H9 (cell line): ENCODE measurements at regions not wholly inside any gene's neighbourhood (a gene's known extent, or its start where the extent isn't known, plus 50 kb on each side); places are given as distances from the start of the nearest gene placed in this dataset.

Source experiments
- DNase-seq: peaks from one replicate; pipeline ENCODE4 v3.0.0-alpha.2; 2017
- H2AFZ ChIP-seq: one replicate; pipeline ENCODE4 v1.6.1; 2013; ENCODE audit warnings: mild to moderate bottlenecking, low read length, control low read depth, moderate library complexity
- H2AK5ac ChIP-seq: 2 replicates; pipeline ENCODE4 v1.6.1; 2013; ENCODE audit warnings: low read length, control low read depth, mixed read lengths; ENCODE audit not compliant: insufficient read length
- H2BK120ac ChIP-seq: one replicate; pipeline ENCODE4 v1.6.1; 2013; ENCODE audit warnings: low read depth, mild to moderate bottlenecking, low read length, control low read depth, inconsistent platforms; ENCODE audit not compliant: poor library complexity, severe bottlenecking
- H2BK12ac ChIP-seq: 2 replicates; pipeline ENCODE4 v1.6.1; 2013; ENCODE audit warnings: low read length, control low read depth, mixed read lengths, low read depth; ENCODE audit not compliant: insufficient read length
- H2BK15ac ChIP-seq: 2 replicates; pipeline ENCODE4 v1.6.1; 2013; ENCODE audit warnings: low read depth, low read length, control low read depth
- H2BK20ac ChIP-seq: one replicate; pipeline ENCODE4 v1.6.1; 2013; ENCODE audit warnings: low read depth, mild to moderate bottlenecking, low read length, control low read depth, inconsistent platforms; ENCODE audit not compliant: poor library complexity, severe bottlenecking
- H2BK5ac ChIP-seq: 2 replicates; pipeline ENCODE4 v1.6.1; 2013; ENCODE audit warnings: low read length, control low read depth, mixed read lengths; ENCODE audit not compliant: insufficient read length
- H3K14ac ChIP-seq: 2 replicates; pipeline ENCODE4 v1.6.1; 2013; ENCODE audit warnings: low read length, control low read depth; ENCODE audit not compliant: insufficient read depth
- H3K18ac ChIP-seq: 2 replicates; pipeline ENCODE4 v1.6.1; 2013; ENCODE audit warnings: low read depth, mild to moderate bottlenecking, mixed read lengths, low read length, control low read depth; ENCODE audit not compliant: insufficient read length
- H3K23ac ChIP-seq: 2 replicates; pipeline ENCODE4 v1.6.1; 2013; ENCODE audit warnings: low read length, control low read depth, mixed read lengths, low read depth; ENCODE audit not compliant: insufficient read length
- H3K23me2 ChIP-seq: 2 replicates; pipeline ENCODE4 v1.6.1; 2013; ENCODE audit warnings: low read depth, mild to moderate bottlenecking, mixed read lengths, low read length, control low read depth; ENCODE audit not compliant: insufficient read length, poor library complexity, severe bottlenecking
- H3K27ac ChIP-seq: 2 replicates; pipeline ENCODE4 v1.5.1; 2013; ENCODE audit warnings: low read length, control low read depth, mixed read lengths, low read depth; ENCODE audit not compliant: insufficient read length
- H3K27me3 ChIP-seq: 2 replicates; pipeline ENCODE4 v1.6.1; 2013; ENCODE audit warnings: low read length, control low read depth, inconsistent platforms; ENCODE audit not compliant: insufficient read depth
- H3K4ac ChIP-seq: 2 replicates; pipeline ENCODE4 v1.6.1; 2013; ENCODE audit warnings: low read depth, mild to moderate bottlenecking, control low read depth, inconsistent platforms, low read length, moderate library complexity
- H3K4me1 ChIP-seq: 2 replicates; pipeline ENCODE4 v1.6.1; 2013; ENCODE audit warnings: low read length, control low read depth, inconsistent platforms; ENCODE audit not compliant: insufficient read depth
- H3K4me2 ChIP-seq: 2 replicates; pipeline ENCODE4 v1.6.1; 2013; ENCODE audit warnings: low read length, control low read depth, mixed read lengths; ENCODE audit not compliant: insufficient read length, insufficient read depth
- H3K56ac ChIP-seq: 2 replicates; pipeline ENCODE4 v1.6.1; 2013; ENCODE audit warnings: low read depth, mild to moderate bottlenecking, mixed read lengths, low read length, control low read depth; ENCODE audit not compliant: insufficient read length
- H3K79me1 ChIP-seq: 2 replicates; pipeline ENCODE4 v1.6.1; 2013; ENCODE audit warnings: low read depth, mild to moderate bottlenecking, moderate library complexity, low read length, control low read depth, inconsistent platforms; ENCODE audit not compliant: insufficient read depth, poor library complexity, severe bottlenecking
- H3K79me2 ChIP-seq: 2 replicates; pipeline ENCODE4 v1.6.1; 2013; ENCODE audit warnings: low read length, control low read depth, inconsistent platforms; ENCODE audit not compliant: insufficient read depth
- H3K9ac ChIP-seq: 2 replicates; pipeline ENCODE4 v1.6.1; 2013; ENCODE audit warnings: low read length, control low read depth, mixed read lengths; ENCODE audit not compliant: insufficient read length; ENCODE audit errors: extremely low read depth
- H3K9me3 ChIP-seq: one replicate; pipeline ENCODE4 v1.6.1; 2013; ENCODE audit warnings: low read depth, low read length, inconsistent platforms; ENCODE audit not compliant: control insufficient read depth
- H3T11ph ChIP-seq: one replicate; pipeline ENCODE4 v1.6.1; 2013; ENCODE audit warnings: mild to moderate bottlenecking, low read length, control low read depth, inconsistent platforms
- H4K20me1 ChIP-seq: one replicate; pipeline ENCODE4 v1.6.1; 2013; ENCODE audit not compliant: control insufficient read depth, insufficient read length, insufficient read depth
- H4K5ac ChIP-seq: 2 replicates; pipeline ENCODE4 v1.6.1; 2013; ENCODE audit warnings: low read depth, mild to moderate bottlenecking, mixed read lengths, low read length, control low read depth; ENCODE audit not compliant: insufficient read length
- H4K8ac ChIP-seq: replicated peaks from 2 replicates; pipeline ENCODE4 v1.6.1; 2013; ENCODE audit warnings: low read length, control low read depth, mixed read lengths, low read depth; ENCODE audit not compliant: insufficient read length
- H4K91ac ChIP-seq: 2 replicates; pipeline ENCODE4 v1.6.1; 2013; ENCODE audit warnings: low read depth, mild to moderate bottlenecking, moderate library complexity, mixed read lengths, low read length, control low read depth; ENCODE audit not compliant: insufficient read length
- H3K27ac Mint-ChIP-seq, 3 experiments: 2 replicates in 2 of 3; 3 replicates in 1 of 3; pipeline ENCODE4 v1.8.0; 2020 to 2021; ENCODE audit warnings: mixed read lengths in 3 of 3, mild to moderate bottlenecking in 1 of 3, moderate library complexity in 1 of 3
- H3K27me3 Mint-ChIP-seq: 2 replicates; pipeline ENCODE4 v1.8.0; 2021; ENCODE audit warnings: low read depth, mild to moderate bottlenecking, moderate library complexity, mixed read lengths
- H3K36me3 Mint-ChIP-seq, 3 experiments: 2 replicates in 2 of 3; 3 replicates in 1 of 3; pipeline ENCODE4 v1.8.0; 2020 to 2021; ENCODE audit warnings: low read depth in 3 of 3, mixed read lengths in 3 of 3; ENCODE audit not compliant: insufficient read depth in 1 of 3
- H3K4me1 Mint-ChIP-seq, 2 experiments: 2 replicates each; pipeline ENCODE4 v1.8.0; 2020; ENCODE audit warnings: mixed read lengths in 2 of 2
- H3K4me3 Mint-ChIP-seq, 2 experiments: 2 replicates in 1 of 2; 3 replicates in 1 of 2; pipeline ENCODE4 v1.8.0; 2020 to 2021; ENCODE audit warnings: mild to moderate bottlenecking in 2 of 2, mixed read lengths in 2 of 2, moderate library complexity in 1 of 2
- H3K9me3 Mint-ChIP-seq, 2 experiments: 2 replicates in 1 of 2; 3 replicates in 1 of 2; pipeline ENCODE4 v1.8.0; 2020; ENCODE audit warnings: mild to moderate bottlenecking in 2 of 2, mixed read lengths in 2 of 2, moderate library complexity in 1 of 2
- WGBS: extraction: QIAGEN DNeasy Blood & Tissue Kit; methylation state at CpG from one replicate; pipeline ENCODE4 v1.1.7; 2013; ENCODE audit warnings: missing lambda C conversion rate, low lambda C conversion rate, mixed read lengths; ENCODE audit not compliant: insufficient read length; ENCODE audit errors: extremely low coverage; 5-methylcytosine and 5-hydroxymethylcytosine counted together
- TF ChIP-seq, protein P1 (sequence below): fragments of 200-600 bp; sonication (generic); conservative IDR thresholded peaks from 3 replicates; pipeline ENCODE4 v1.8.0; 2021; ENCODE audit warnings: antibody characterized with exemption, mild to moderate bottlenecking

DNA sequence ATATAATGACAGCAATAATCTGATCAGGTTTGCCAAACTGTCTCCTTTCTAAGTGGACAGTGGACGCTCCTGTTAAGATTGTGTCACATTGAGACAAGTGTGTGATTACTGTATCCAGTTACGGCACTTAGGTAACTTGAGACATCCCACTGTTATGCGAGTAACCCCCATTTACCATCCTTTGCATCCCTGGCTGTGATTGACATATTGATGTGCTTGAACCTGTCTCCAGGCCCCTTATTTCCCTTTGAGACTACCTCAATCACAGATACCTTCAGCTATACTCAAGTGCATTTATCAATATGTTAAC is 785.2 kb downstream of the NR2F2 start:
- no peak for DNase-seq
- Histone ChIP-seq H3K23ac (no peak overlapping the region), H2BK12ac (no peak overlapping the region), H4K5ac (no peak overlapping the region), H2AK5ac (no peak overlapping the region), H2BK20ac (no peak overlapping the region), H3K4me1 (no peaks in the 10 kb centered on the region), H3K4ac (no peak overlapping the region), H3K18ac (no peak overlapping the region), H4K20me1 (no peaks in the 10 kb centered on the region), H3K9ac (no peak overlapping the region), H3K4me2 (no peak overlapping the region), H2BK120ac (no peak overlapping the region), H4K91ac (no peak overlapping the region), H3T11ph (no peak overlapping the region), H3K79me1 (no peaks in the 10 kb centered on the region), H4K8ac (no peak overlapping the region), H2AFZ (no peak overlapping the region), H3K9me3 (no peaks in the 10 kb centered on the region), H2BK15ac (no peak overlapping the region), H3K27me3 (no peaks in the 10 kb centered on the region), H3K56ac (no peak overlapping the region), H2BK5ac (no peak overlapping the region), H3K23me2 (no peaks in the 10 kb centered on the region), H3K79me2 (no peaks in the 10 kb centered on the region), H3K14ac (no peak overlapping the region), H3K27ac (no peak overlapping the region)
- TF ChIP-seq, protein P1, sequence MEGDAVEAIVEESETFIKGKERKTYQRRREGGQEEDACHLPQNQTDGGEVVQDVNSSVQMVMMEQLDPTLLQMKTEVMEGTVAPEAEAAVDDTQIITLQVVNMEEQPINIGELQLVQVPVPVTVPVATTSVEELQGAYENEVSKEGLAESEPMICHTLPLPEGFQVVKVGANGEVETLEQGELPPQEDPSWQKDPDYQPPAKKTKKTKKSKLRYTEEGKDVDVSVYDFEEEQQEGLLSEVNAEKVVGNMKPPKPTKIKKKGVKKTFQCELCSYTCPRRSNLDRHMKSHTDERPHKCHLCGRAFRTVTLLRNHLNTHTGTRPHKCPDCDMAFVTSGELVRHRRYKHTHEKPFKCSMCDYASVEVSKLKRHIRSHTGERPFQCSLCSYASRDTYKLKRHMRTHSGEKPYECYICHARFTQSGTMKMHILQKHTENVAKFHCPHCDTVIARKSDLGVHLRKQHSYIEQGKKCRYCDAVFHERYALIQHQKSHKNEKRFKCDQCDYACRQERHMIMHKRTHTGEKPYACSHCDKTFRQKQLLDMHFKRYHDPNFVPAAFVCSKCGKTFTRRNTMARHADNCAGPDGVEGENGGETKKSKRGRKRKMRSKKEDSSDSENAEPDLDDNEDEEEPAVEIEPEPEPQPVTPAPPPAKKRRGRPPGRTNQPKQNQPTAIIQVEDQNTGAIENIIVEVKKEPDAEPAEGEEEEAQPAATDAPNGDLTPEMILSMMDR = no peak
- Mint-ChIP-seq H3K4me3 (no peak overlapping the region), H3K36me3 (peaks cover 0 to 2% (median 0%) of the 10 kb centered on the region in 3 experiments; a peak in 1 of 7 replicates), H3K27ac (no peak overlapping the region), H3K27me3 (no peaks in the 10 kb centered on the region), H3K9me3 (peaks cover 2 to 8% of the 10 kb centered on the region in 2 experiments; a peak in 4 of 5 replicates), H3K4me1 (peaks cover 3% of the 10 kb centered on the region in 2 experiments; a peak in 3 of 4 replicates)
- no CpG with 5 or more reads among the region's 3 CpGs for WGBS
